K562 (cell line): ENCODE measurements at regions not wholly inside any gene's neighbourhood (a gene's known extent, or its start where the extent isn't known, plus 50 kb on each side); places are given as distances from the start of the nearest gene placed in this dataset.

ENCODE experiments used
- ATF7 ChIP-seq: fragments of 450-650 bp; IDR thresholded peaks from 2 replicates; pipeline ENCODE4 v1.7.1; 2014; ENCODE audit warnings: mild to moderate bottlenecking, moderate library complexity
- CTCF ChIP-seq, 3 experiments: IDR thresholded peaks in 2 of 3; conservative IDR thresholded peaks in 1 of 3; 2 replicates each; pipeline ENCODE4 v1.5.1; 2011 to 2012; ENCODE audit warnings: low read length in 3 of 3, mild to moderate bottlenecking in 3 of 3, control low read depth in 2 of 3, improper control_type of control experiment in 1 of 3, inconsistent platforms in 1 of 3, low read depth in 1 of 3, mixed read lengths in 1 of 3, moderate library complexity in 1 of 3; ENCODE audit not compliant: insufficient read depth in 2 of 3
- FUS ChIP-seq: fragments of 200-400 bp; formaldehyde crosslinking; optimal IDR thresholded peaks from 2 replicates; pipeline ENCODE3; 2017; ENCODE audit warnings: low read depth, low read length
- TAF1 ChIP-seq: IDR thresholded peaks from 2 replicates; pipeline ENCODE4 v1.6.1; 2011; ENCODE audit warnings: mild to moderate bottlenecking, low read length, moderate library complexity; ENCODE audit not compliant: insufficient read depth, control insufficient read depth, severe bottlenecking; ENCODE audit errors: extremely low read depth
- USF2 ChIP-seq: sonication (generic); formaldehyde crosslinking; IDR thresholded peaks from 2 replicates; pipeline ENCODE4 v1.5.0; 2020; ENCODE audit warnings: missing genetic modification reagents
- ZNF311 ChIP-seq: fragments of 250-450 bp; sonication (Bioruptor Pico); IDR thresholded peaks from 2 replicates; pipeline ENCODE4 v1.4.0; 2020; ENCODE audit warnings: mild to moderate bottlenecking, moderate library complexity

DNA sequence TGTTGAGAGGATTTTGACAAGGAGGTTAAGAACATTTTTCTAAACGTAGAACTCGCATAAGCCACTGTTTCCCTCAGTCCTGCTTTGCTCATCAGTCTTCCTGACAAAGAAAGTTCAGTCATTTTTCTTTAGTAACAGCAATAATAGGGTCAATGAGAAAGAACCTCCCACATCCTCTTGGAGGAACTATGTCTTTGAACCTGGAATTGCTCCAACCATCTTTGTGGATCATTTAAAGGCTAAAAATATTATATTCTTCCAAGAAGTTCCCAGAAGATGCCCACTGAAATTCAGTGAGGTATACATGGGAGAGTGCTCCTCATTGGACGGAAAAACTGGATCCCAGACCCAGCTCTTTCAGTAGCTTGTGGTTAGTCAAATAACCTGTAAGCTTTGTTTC is 282.8 kb upstream of the FAR2 start:
- TF ChIP-seq CTCF (IDR thresholded peaks at IDR 0.05 in 2 of 3, conservative IDR thresholded peaks at IDR 0.05 in 1 of 3; ENCODE audit: insufficient read depth in 2 of 3, low read depth in 1 of 3, low read length in 3 of 3) (no peak), TAF1 (no peak), ATF7 (no peak), USF2 (CRISPR knock-in tag) (no peak), FUS (no peak), ZNF311 (CRISPR knock-in tag) (no peak)
